ENCODE measurements at regions not wholly inside any gene's neighbourhood (a gene's known extent, or its start where the extent isn't known, plus 50 kb on each side); places are given as distances from the start of the nearest gene placed in this dataset.
"Not testable (repeated sequence)": the region's sequence is repeated elsewhere in the genome, so short reads cannot be mapped to it uniquely, and the experiment has no call there.

DNA sequence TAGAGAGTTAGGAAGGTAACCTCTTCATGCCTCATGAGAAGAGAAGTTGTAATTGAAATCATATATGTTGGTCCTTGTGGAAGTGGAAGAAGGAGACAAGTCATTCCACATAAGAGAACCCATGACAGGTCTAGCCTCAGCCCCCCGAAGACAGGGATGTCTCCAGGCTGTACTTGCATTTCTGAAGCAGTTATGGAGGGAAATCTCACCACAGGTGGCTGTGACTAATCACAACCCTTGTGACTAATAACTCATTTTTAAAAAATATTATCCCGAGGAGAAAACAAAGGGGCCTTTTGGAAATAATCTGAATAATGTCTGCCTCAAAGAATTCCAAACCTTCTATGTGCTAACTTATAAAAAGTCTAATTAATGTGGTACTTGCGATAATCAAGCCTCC lies 262.1 kb upstream of the RPS23 start:
- Mint-ChIP-seq H3K4me3 (no peak overlapping the region), H3K9me3 (peaks cover 11% of the 10 kb centered on the region)
- no peak for TF ChIP-seq CTCF (conservative IDR thresholded peaks at IDR 0.05)

DNA sequence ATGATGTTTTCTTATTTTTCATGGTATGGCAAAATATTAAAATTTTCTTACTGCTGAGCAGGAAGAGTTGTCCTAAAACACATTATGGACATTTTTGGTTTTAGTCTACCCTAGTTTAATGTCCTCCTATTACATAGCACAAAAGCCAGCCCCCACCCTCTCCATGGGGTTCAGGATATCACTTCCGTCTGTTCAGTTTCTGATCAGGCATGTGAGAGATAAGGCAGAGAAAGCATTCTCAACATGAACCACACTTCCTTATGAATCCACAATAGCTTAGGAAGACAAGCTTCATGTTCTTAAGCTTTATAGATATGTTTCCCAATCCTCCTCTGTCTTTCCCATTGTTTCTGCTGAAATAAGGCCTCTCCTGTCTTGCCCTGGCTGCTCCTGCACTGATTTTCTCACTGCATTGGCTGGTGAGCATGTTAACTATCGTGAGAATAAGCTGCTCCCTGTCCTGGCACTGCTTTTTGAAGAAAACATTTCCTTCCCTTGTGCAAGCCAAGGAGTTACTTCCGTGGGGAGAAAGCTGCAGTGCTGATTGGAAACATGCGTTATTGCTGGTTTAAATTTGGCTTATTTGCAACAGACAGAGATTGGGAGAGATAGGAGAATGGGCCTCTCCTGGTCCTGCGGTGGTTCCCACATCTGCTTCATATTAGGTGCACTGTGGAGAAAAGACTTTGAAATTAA lies 260.3 kb upstream of the RPS23 start:
- peaks cover 11% of the 10 kb centered on the region for H3K9me3 Mint-ChIP-seq
- H3K27ac Mint-ChIP-seq (ENCODE audit: unreplicated experiment): no peak overlapping the region
- no peak for TF ChIP-seq CTCF (conservative IDR thresholded peaks at IDR 0.05)
- no peak for DNase-seq (ENCODE audit: low read depth, low spot score)
- peaks cover 12% of the 10 kb centered on the region for H3K4me1 Mint-ChIP-seq
- no peaks in the 10 kb centered on the region for H3K27me3 Mint-ChIP-seq (ENCODE audit: low read depth)
- no peak overlapping the region for H3K4me3 Mint-ChIP-seq
- H3K36me3 Mint-ChIP-seq (ENCODE audit: low read depth): no peaks in the 10 kb centered on the region

More for the DNA sequence above, 262.1 kb upstream of the RPS23 start:
- Mint-ChIP-seq H3K27me3 (ENCODE audit: low read depth) (no peaks in the 10 kb centered on the region), H3K4me1 (peaks cover 9% of the 10 kb centered on the region), H3K27ac (ENCODE audit: unreplicated experiment) (no peak overlapping the region), H3K36me3 (ENCODE audit: low read depth) (no peaks in the 10 kb centered on the region)
- no peak for DNase-seq (ENCODE audit: low read depth, low spot score)

DNA sequence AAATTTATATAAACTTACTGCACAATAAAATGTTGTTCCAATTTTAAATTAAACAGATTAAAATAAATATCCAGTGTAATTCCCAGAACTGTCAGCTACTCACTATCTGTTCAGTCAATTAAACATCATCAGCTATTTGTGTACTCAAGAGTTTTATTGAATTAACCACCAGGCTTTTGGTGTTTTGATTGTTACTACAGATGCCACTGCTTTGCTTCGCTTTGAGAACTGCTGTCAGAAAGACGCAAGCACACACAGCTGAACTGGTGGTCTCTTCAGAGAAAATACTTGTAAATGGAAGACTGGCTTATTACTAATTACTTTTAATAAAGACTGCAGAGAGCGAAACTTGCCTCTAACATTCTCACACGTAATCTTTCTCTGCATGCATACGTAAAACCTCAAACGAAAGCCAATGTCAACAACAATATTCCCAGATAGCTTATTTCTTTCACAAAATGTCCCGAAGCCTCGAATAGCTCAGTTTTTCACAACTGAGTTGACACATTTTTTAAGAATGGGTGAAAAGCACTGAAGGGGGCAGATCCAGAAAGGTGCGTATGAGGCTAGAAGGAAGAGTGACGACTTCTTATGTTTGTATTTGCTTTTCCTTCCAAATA lies 259.6 kb upstream of the RPS23 start:
- H3K27ac Mint-ChIP-seq (ENCODE audit: unreplicated experiment): no peak overlapping the region

DNA sequence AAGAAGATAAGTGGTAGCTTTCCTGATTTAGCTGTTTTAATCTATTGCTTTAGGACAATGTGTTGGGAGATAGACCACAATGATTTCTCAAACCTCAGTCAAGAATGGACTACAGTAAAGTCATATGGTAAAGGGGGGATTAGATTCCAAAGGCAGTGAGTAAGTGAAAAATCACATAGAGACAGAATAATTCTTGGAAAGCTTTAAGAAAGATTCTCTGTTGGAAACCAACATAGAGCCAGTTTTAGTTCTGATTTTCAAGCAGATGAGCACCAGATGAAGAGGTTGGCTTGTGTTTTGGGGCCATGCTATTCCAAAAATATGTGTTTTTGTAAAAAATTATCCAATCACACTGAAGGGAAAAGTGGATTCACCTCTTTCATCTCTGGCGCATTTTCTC lies 256.8 kb upstream of the RPS23 start:
- Mint-ChIP-seq H3K4me1 (peaks cover 9% of the 10 kb centered on the region), H3K36me3 (ENCODE audit: low read depth) (peaks cover 17% of the 10 kb centered on the region), H3K9me3 (peaks cover 22% of the 10 kb centered on the region), H3K4me3 (no peak overlapping the region), H3K27me3 (ENCODE audit: low read depth) (no peaks in the 10 kb centered on the region), H3K27ac (ENCODE audit: unreplicated experiment) (no peak overlapping the region)
- DNase-seq (ENCODE audit: low read depth, low spot score): no peak
- no peak for TF ChIP-seq CTCF (conservative IDR thresholded peaks at IDR 0.05)

More for the DNA sequence above, 259.6 kb upstream of the RPS23 start:
- Mint-ChIP-seq H3K36me3 (ENCODE audit: low read depth) (no peaks in the 10 kb centered on the region), H3K4me3 (no peak overlapping the region), H3K4me1 (peaks cover 12% of the 10 kb centered on the region), H3K9me3 (peaks cover 13% of the 10 kb centered on the region), H3K27me3 (ENCODE audit: low read depth) (no peaks in the 10 kb centered on the region)
- no peak for TF ChIP-seq CTCF (conservative IDR thresholded peaks at IDR 0.05)
- DNase-seq (ENCODE audit: low read depth, low spot score): no peak

DNA sequence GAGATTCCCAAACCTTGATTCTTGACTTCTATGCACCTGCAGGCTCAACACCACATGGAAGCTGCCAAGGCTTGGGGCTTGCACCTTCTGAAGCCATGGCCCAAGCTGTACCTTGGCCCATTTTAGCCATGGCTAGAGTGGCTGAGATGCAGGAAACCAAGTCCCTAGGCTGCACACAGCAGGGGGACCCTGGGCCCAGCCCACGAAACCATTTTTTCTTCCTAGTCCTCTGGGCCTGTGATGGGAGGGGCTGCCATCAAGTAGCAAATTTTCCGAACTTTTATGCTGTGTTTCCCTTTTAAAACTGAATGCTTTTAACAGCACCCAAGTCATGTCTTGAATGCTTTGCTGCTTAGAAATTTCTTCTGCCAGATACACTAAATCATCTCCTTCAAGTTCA lies 253.9 kb upstream of the RPS23 start:
- H3K27ac Mint-ChIP-seq (ENCODE audit: unreplicated experiment); DNase-seq (ENCODE audit: low read depth, low spot score); H3K4me3 Mint-ChIP-seq; H3K27me3 Mint-ChIP-seq (ENCODE audit: low read depth); H3K4me1 Mint-ChIP-seq: not testable (repeated sequence)
- Mint-ChIP-seq H3K36me3 (ENCODE audit: low read depth) (peaks cover 22% of the 10 kb centered on the region), H3K9me3 (peaks cover 27% of the 10 kb centered on the region)

- H3K27me3 Mint-ChIP-seq (ENCODE audit: low read depth): no peaks in the 10 kb centered on the region
- H3K27ac Mint-ChIP-seq (ENCODE audit: unreplicated experiment): no peak overlapping the region
- peaks cover 14% of the 10 kb centered on the region for H3K9me3 Mint-ChIP-seq
- peaks cover 22% of the 10 kb centered on the region for H3K4me1 Mint-ChIP-seq
- DNase-seq (ENCODE audit: low read depth, low spot score): no peak
- peaks cover 16% of the 10 kb centered on the region for H3K36me3 Mint-ChIP-seq (ENCODE audit: low read depth)
- H3K4me3 Mint-ChIP-seq: no peak overlapping the region
- TF ChIP-seq CTCF (conservative IDR thresholded peaks at IDR 0.05): no peak
These were observed 248.4 kb upstream of the RPS23 start for GRCh38 chr5:82526540-82526939.

Data from neural crest cell (in vitro differentiated cells).